ENCODE measurements at regions not wholly inside any gene's neighbourhood (a gene's known extent, or its start where the extent isn't known, plus 50 kb on each side); places are given as distances from the start of the nearest gene placed in this dataset.

GRCh38 chr11:116607027-116607426 is 165.8 kb downstream of the BUD13 start:
- H3K4me1 ChIP-seq (ENCODE audit: insufficient read depth): no peaks in the 10 kb centered on the region
- no peak overlapping the region for H3K27ac ChIP-seq
- no peak overlapping the region for H3K4me3 ChIP-seq
- H3K79me2 ChIP-seq (ENCODE audit: insufficient read depth): no peaks in the 10 kb centered on the region
- H3K36me3 ChIP-seq (ENCODE audit: low read depth): no peaks in the 10 kb centered on the region
- H2AFZ ChIP-seq: no peak overlapping the region
- no peaks in the 10 kb centered on the region for H3K27me3 ChIP-seq (replicated peaks; ENCODE audit: insufficient read depth)
- no peaks in the 10 kb centered on the region for H3F3A ChIP-seq (ENCODE audit: insufficient read depth)
- no peaks in the 10 kb centered on the region for H3K9me3 ChIP-seq (ENCODE audit: low read depth)
- H4K20me1 ChIP-seq (ENCODE audit: insufficient read depth): no peaks in the 10 kb centered on the region
- in situ Hi-C loops (cut with MboI): no loop called here
- no peak for DNase-seq
- H3K4me2 ChIP-seq (ENCODE audit: unreplicated experiment): no peak overlapping the region
- no peak for TF ChIP-seq EZH2phosphoT487 (IDR thresholded peaks at IDR 0.05; ENCODE audit: insufficient read depth, low read depth)
- no peak for TF ChIP-seq EZH2 (IDR thresholded peaks at IDR 0.05; ENCODE audit: insufficient read depth, poor library complexity, severe bottlenecking)
- H3K9ac ChIP-seq: no peak overlapping the region
- no peaks in the 10 kb centered on the region for H3K9me2 ChIP-seq (ENCODE audit: insufficient read depth)

GRCh38 chr11:116605543-116606459 is 167.0 kb downstream of the BUD13 start:
- DNase-seq: peak; percentile 33

GRCh38 chr11:116603728-116604323 is 169.0 kb downstream of the BUD13 start:
- H2AFZ ChIP-seq: no peak overlapping the region
- WGBS, 2 experiments (ENCODE audit: low coverage in 1 of 2, low lambda C conversion rate in 2 of 2, missing lambda C conversion rate in 2 of 2): 48 to 56% methylated on average over 15 of the region's 15 CpGs
- no peak overlapping the region for H3K9ac ChIP-seq
- no peak for DNase-seq
- H3K4me2 ChIP-seq (ENCODE audit: unreplicated experiment): no peak overlapping the region
- H4K20me1 ChIP-seq (ENCODE audit: insufficient read depth): no peaks in the 10 kb centered on the region
- H3K79me2 ChIP-seq (ENCODE audit: insufficient read depth): no peaks in the 10 kb centered on the region
- H3K36me3 ChIP-seq (ENCODE audit: low read depth): no peaks in the 10 kb centered on the region
- no peak overlapping the region for H3K27ac ChIP-seq
- no peaks in the 10 kb centered on the region for H3K4me1 ChIP-seq (ENCODE audit: insufficient read depth)
- TF ChIP-seq EZH2 (IDR thresholded peaks at IDR 0.05; ENCODE audit: insufficient read depth, poor library complexity, severe bottlenecking): no peak
- in situ Hi-C loops (cut with MboI): no loop called here
- no peaks in the 10 kb centered on the region for H3K27me3 ChIP-seq (replicated peaks; ENCODE audit: insufficient read depth)
- no peaks in the 10 kb centered on the region for H3K9me3 ChIP-seq (ENCODE audit: low read depth)
- no peaks in the 10 kb centered on the region for H3K9me2 ChIP-seq (ENCODE audit: insufficient read depth)
- no peaks in the 10 kb centered on the region for H3F3A ChIP-seq (ENCODE audit: insufficient read depth)
- no peak overlapping the region for H3K4me3 ChIP-seq

More at GRCh38 chr11:116605543-116606459, 167.0 kb downstream of the BUD13 start:
- Histone ChIP-seq H3K9me3 (ENCODE audit: low read depth) (no peaks in the 10 kb centered on the region), H4K20me1 (ENCODE audit: insufficient read depth) (no peaks in the 10 kb centered on the region), H3K4me2 (ENCODE audit: unreplicated experiment) (no peak overlapping the region), H3K4me3 (no peak overlapping the region), H3K9me2 (ENCODE audit: insufficient read depth) (no peaks in the 10 kb centered on the region), H3K27me3 (replicated peaks; ENCODE audit: insufficient read depth) (no peaks in the 10 kb centered on the region), H3F3A (ENCODE audit: insufficient read depth) (no peaks in the 10 kb centered on the region), H3K36me3 (ENCODE audit: low read depth) (no peaks in the 10 kb centered on the region), H3K79me2 (ENCODE audit: insufficient read depth) (no peaks in the 10 kb centered on the region), H2AFZ (no peak overlapping the region), H3K9ac (no peak overlapping the region), H3K4me1 (ENCODE audit: insufficient read depth) (no peaks in the 10 kb centered on the region), H3K27ac (no peak overlapping the region)
- 23 to 26% methylated on average over 6 of the region's 6 CpGs for WGBS, 2 experiments (ENCODE audit: low coverage in 1 of 2, low lambda C conversion rate in 2 of 2, missing lambda C conversion rate in 2 of 2)
- in situ Hi-C loops (cut with MboI): no loop called here
- TF ChIP-seq EZH2 (IDR thresholded peaks at IDR 0.05; ENCODE audit: insufficient read depth, poor library complexity, severe bottlenecking): no peak
- TF ChIP-seq EZH2phosphoT487 (IDR thresholded peaks at IDR 0.05; ENCODE audit: insufficient read depth, low read depth): no peak

GRCh38 chr11:116602637-116602942 is 170.2 kb downstream of the BUD13 start:
- Histone ChIP-seq H3K4me2 (ENCODE audit: unreplicated experiment) (no peak overlapping the region), H3K9me2 (ENCODE audit: insufficient read depth) (no peaks in the 10 kb centered on the region), H3K4me3 (no peak overlapping the region), H3K36me3 (ENCODE audit: low read depth) (no peaks in the 10 kb centered on the region), H3K4me1 (ENCODE audit: insufficient read depth) (no peaks in the 10 kb centered on the region), H3K27ac (no peak overlapping the region), H2AFZ (no peak overlapping the region), H4K20me1 (ENCODE audit: insufficient read depth) (no peaks in the 10 kb centered on the region), H3K79me2 (ENCODE audit: insufficient read depth) (no peaks in the 10 kb centered on the region), H3F3A (ENCODE audit: insufficient read depth) (no peaks in the 10 kb centered on the region), H3K9me3 (ENCODE audit: low read depth) (no peaks in the 10 kb centered on the region), H3K9ac (no peak overlapping the region), H3K27me3 (replicated peaks; ENCODE audit: insufficient read depth) (no peaks in the 10 kb centered on the region)
- 41 to 62% methylated on average over 3 of the region's 3 CpGs for WGBS, 2 experiments (ENCODE audit: low coverage in 1 of 2, low lambda C conversion rate in 2 of 2, missing lambda C conversion rate in 2 of 2)
- DNase-seq: no peak
- TF ChIP-seq EZH2 (IDR thresholded peaks at IDR 0.05; ENCODE audit: insufficient read depth, poor library complexity, severe bottlenecking) (no peak), EZH2phosphoT487 (IDR thresholded peaks at IDR 0.05; ENCODE audit: insufficient read depth, low read depth) (no peak)
- in situ Hi-C loops (cut with MboI): no loop called here

Measured in GM23248 (cell line).